ENCODE measurements at regions not wholly inside any gene's neighbourhood (a gene's known extent, or its start where the extent isn't known, plus 50 kb on each side); places are given as distances from the start of the nearest gene placed in this dataset.

DNA sequence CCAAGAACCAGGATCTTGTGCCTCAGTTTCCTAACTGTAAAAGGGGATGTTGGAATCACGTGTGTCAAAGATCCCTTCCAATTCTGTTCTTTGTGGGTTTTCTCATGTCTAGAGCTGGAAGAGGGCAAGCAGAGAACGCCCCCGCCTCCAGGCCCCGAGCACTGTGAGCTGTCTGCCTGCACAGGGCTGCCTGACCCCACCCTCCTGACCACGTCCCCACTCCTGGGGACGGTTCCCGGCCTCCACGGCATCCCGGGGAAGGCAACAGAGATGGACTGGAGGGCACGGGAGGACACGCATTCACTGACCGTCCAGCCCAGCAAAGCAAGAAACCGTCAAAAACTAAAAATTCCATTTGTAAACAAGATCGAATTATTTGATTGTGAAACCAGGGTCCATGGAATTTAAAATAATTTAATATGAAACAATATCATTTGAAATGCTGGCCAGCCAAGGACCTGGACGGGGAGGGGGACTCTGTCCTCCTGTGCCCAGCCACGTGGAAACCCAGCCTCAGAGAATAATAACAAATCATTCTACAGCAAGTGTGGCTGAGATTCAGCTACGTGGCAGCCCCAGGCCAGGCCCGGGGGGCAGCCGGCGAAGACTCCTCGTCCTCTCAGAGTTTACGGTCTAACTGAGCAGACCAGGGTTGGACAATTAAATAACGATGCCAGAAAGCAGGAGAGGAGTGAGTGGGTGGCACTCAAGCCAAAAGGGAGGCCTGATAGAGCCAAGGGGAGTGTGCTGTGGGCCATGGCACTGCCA lies 87.3 kb upstream of the DIO3 start:
- Mint-ChIP-seq H3K9me3 (peaks cover 0 to 8% (median 0%) of the 10 kb centered on the region in 7 donors), H3K4me1 (no peaks in the 10 kb centered on the region), H3K36me3 (no peaks in the 10 kb centered on the region), H3K27me3 (peaks cover 4 to 35% (median 13%) of the 10 kb centered on the region in 3 donors), H3K4me3 (no peak overlapping the region), H3K27ac (peak overlapping the region in 1 of 6 donors; percentile 37)
- ATAC-seq (ENCODE audit: low read depth in 2 of 2): no peak
- DNase-seq: no peak

DNA sequence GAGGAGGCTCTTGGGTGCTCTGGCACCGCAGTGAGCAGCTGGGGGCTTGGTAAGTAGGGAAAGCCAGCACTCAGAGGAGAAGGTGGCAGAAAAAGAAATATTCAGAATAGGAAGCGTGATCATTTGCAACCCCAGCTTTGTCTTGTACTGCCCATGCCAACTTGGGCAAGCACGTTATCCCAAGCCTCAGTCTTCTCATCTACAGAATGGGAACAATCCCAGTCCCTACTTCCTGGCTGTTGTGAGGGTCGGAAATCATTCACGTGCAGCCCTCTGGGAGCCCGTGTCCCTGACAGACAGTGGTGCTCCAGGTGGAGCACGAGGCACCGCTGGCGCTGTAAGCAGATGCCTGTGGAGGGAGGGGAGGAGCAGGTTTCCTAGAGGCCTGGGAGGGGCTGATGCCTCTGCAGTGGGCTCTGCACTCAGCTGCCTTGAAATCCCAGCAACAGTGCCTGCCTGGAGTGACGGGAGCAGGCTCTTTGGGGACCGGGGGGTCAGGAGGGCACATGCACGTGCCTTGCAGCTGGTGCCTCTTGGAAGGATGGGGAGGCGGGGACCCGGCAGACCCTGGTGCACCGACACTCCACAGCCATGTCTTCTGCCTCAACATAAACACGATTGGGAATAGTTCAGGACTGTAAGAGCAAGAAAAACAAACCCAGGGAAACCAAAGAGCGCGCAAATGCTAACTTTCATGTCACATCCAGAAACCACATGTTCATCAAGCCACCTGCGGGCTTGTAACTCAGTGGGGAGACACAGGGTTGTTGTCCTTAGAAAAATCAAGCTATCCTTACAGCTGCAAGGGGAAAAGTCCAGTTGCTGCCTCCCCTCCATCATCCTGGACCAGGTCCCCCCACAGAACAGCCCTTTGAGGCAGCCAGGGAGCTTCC lies 86.5 kb upstream of the DIO3 start:
- H3K27ac Mint-ChIP-seq: no peak overlapping the region
- H3K4me3 Mint-ChIP-seq: no peak overlapping the region
- DNase-seq: no peak
- H3K9me3 Mint-ChIP-seq: peaks cover 0 to 8% (median 0%) of the 10 kb centered on the region in 7 donors
- peaks cover 8 to 35% (median 13%) of the 10 kb centered on the region in 3 donors for H3K27me3 Mint-ChIP-seq
- no peaks in the 10 kb centered on the region for H3K4me1 Mint-ChIP-seq
- no peaks in the 10 kb centered on the region for H3K36me3 Mint-ChIP-seq
- no peak for ATAC-seq (ENCODE audit: low read depth in 2 of 2)

DNA sequence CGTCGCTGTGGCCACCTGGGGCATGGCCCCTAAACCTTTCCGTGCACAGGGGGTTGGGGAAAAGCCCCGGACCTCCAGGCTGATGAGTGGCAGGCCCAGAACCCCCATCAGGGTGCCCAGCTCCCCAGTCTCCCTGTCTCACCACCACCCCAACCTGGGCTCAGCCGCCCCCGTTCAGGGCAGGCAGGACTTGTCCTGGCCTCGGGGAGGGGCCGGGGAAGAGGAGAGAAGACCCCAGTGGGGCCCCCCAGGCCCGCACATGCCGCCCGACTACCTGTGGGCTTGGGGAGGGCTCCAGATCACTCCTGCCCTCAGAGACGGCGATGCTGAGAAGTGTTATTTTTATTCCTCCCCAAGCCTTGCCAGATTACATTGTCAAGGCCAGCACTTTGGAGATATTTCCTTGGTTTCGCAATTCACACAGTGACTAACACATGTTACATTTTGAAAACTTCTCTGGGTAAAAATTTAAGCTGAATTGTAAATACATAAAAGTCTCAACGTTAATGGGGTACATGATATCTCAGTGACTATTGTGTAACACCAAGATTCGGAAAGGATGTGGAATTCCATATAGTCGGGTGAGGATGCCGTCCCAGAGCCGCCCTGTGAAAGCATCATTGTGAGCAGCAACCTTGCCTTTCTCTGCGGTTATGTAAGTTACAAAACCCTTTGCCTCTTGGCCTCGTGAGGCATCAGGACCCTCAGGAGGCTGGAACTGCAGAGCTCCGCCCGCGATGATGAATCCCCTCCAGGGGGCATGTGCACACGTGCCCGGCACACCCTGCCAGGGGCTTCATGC lies 85.6 kb upstream of the DIO3 start:
- peaks cover 8 to 35% (median 15%) of the 10 kb centered on the region in 3 donors for H3K27me3 Mint-ChIP-seq
- no peak overlapping the region for H3K27ac Mint-ChIP-seq
- DNase-seq (no peak), ATAC-seq (ENCODE audit: low read depth in 2 of 2) (no peak)
- no peaks in the 10 kb centered on the region for H3K36me3 Mint-ChIP-seq
- no peak overlapping the region for H3K4me3 Mint-ChIP-seq
- no peaks in the 10 kb centered on the region for H3K4me1 Mint-ChIP-seq
- peaks cover 0 to 8% (median 0%) of the 10 kb centered on the region in 7 donors for H3K9me3 Mint-ChIP-seq

DNA sequence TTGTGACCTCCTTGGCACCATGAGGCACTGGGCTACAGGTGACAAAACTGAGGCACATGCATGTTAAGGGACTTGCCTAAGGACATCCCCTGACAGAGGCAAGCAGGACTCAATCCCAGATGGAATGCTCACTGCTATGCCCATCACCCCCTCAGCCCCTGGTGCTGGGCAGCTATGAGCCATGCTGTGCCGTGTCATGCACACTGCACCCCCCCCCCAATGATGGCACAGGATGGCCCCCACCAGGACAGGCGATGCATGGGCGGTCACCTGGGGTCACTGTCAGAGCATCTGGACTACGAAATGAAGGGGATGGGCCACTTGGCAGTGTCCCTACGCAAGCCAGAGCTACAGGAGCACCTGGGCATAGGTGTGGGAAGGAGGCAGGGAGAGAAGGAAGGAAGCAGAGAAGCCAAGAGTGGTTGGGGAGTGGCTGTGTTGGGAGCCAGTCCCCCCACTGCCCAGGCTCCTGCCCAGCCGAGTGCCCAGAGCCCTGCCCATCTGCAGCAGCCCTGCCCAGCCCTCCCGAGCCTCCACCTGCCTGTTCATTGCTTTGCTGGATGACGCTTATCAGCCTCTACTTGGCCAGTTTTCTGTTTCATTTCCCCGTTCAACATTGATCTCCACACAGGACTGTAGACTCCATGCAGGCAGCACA lies 84.9 kb upstream of the DIO3 start:
- Mint-ChIP-seq H3K36me3 (no peaks in the 10 kb centered on the region), H3K27me3 (peaks cover 5 to 33% (median 23%) of the 10 kb centered on the region in 3 donors), H3K27ac (no peak overlapping the region), H3K4me1 (no peaks in the 10 kb centered on the region), H3K9me3 (peaks cover 0 to 13% (median 2%) of the 10 kb centered on the region in 7 donors), H3K4me3 (no peak overlapping the region)
- DNase-seq (no peak), ATAC-seq (ENCODE audit: low read depth in 2 of 2) (no peak)

DNA sequence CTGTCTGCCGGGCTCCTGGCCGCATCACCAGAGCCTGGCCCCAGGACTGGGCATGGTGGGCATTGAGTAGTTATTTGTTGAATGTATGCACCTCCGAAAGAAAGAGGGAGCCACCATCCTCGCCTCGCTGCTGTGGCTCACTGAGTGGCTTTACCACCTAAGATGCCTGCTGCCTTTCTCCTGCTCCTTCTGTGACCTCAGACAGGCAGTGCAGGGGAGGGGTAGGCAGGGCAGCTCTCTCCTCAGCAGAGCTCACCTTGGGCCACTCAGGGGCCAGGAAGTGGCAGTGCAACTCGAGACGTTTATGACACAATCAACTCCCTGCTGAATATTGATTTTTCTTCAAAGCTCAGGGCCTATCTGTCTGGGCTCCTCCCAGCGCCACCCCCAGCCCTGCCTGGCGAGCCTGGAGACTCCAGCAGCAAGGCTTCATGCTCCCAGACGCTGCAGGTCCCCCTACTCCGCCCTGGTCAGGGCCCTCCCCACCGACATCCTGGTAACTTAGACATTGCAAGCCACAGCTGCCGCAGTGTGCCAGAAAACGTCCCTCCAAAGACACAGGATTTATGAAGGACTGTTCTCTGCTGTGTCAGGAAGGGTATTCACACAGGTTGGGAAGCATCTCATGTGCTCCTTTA lies 84.3 kb upstream of the DIO3 start:
- Mint-ChIP-seq H3K4me1 (no peaks in the 10 kb centered on the region), H3K27ac (no peak overlapping the region), H3K9me3 (peaks cover 0 to 15% (median 5%) of the 10 kb centered on the region in 7 donors), H3K36me3 (no peaks in the 10 kb centered on the region), H3K27me3 (peaks cover 4 to 30% (median 25%) of the 10 kb centered on the region in 3 donors), H3K4me3 (no peak overlapping the region)
- ATAC-seq (ENCODE audit: low read depth in 2 of 2): no peak
- no peak for DNase-seq

DNA sequence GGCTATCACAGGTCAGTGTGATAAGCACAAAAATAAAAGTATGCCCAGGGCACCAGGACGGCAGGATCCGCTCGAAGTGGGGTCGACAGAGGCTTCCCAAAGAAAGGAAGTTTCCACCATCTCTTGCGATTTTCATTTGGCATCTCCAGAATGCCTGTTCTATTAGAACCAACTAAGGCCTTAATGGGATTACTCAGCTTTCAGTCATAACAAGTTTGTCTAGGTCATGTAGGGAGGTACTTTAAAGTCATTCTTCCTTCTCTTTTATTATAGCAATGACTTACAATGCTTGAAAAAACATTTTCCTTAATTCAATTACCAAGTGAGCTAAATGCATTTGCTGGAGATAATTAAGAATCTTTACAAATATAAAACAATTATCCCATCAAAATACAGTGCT lies 83.6 kb upstream of the DIO3 start:
- Mint-ChIP-seq H3K9me3 (peaks cover 0 to 20% (median 7%) of the 10 kb centered on the region in 7 donors), H3K27ac (no peak overlapping the region), H3K27me3 (peaks cover 4 to 33% (median 25%) of the 10 kb centered on the region in 3 donors), H3K36me3 (no peaks in the 10 kb centered on the region), H3K4me3 (no peak overlapping the region), H3K4me1 (no peaks in the 10 kb centered on the region)
- no peak for DNase-seq
- ATAC-seq (ENCODE audit: low read depth in 2 of 2): no peak

DNA sequence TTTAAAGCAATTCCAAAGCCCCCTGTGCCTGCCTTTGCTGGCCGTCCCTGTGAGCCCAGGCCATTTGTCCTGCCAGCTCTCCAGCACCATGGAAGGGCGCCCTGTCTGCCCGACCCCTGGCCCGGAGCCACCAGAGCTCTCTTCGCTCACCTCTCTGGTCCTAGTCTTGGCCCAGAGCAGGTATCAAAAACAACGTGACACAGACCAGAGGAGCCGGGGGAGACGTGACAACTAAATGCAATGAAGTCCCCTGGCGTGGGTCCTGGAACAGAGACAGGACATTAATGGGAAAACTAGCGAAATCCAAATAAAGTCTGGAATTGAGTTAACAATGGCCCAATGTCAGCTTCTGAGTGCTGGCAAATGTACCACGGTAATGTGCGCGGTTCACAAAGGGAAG lies 83.2 kb upstream of the DIO3 start:
- Mint-ChIP-seq H3K4me1 (no peaks in the 10 kb centered on the region), H3K9me3 (peaks cover 0 to 21% (median 5%) of the 10 kb centered on the region in 7 donors), H3K36me3 (no peaks in the 10 kb centered on the region), H3K27ac (no peak overlapping the region), H3K4me3 (no peak overlapping the region), H3K27me3 (peaks cover 4 to 33% (median 25%) of the 10 kb centered on the region in 3 donors)
- ATAC-seq (ENCODE audit: low read depth in 2 of 2) (no peak), DNase-seq (no peak)

DNA sequence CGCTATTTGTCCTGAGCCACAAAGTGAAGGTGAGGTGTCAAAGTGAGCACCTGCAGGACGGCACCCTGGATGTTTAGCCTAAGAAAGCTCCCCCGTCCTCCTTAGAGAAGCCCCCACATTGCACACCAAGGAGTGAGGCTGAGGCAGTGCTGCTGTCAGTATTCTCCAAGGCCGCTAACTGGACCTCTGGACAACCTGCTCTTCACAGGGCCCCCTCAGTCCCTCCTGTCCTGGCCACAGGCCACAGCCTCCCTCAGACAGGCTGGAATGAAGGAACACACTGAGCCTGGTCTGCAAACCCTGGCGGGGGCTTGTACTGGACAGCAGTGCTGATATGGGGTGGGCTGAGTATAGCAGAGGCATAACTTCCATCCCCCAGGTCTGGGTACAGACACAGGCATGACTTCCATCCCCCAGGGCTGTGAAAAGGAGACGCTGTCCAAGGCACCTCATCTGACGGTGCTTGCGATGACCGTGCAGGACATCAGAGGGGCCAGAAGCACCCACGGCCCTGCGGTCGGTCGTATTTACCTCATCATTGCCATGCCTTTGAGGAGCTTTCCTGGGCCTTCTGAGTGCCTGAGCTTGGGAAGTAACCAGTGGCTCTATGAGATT lies 82.4 kb upstream of the DIO3 start:
- Mint-ChIP-seq H3K36me3 (peaks cover 0 to 2% of the 10 kb centered on the region in 2 donors), H3K4me3 (no peak overlapping the region), H3K27me3 (peaks cover 4 to 27% (median 25%) of the 10 kb centered on the region in 3 donors), H3K27ac (no peak overlapping the region), H3K9me3 (peaks cover 2 to 25% (median 12%) of the 10 kb centered on the region in 7 donors), H3K4me1 (no peaks in the 10 kb centered on the region)
- DNase-seq (no peak), ATAC-seq (ENCODE audit: low read depth in 2 of 2) (no peak)

DNA sequence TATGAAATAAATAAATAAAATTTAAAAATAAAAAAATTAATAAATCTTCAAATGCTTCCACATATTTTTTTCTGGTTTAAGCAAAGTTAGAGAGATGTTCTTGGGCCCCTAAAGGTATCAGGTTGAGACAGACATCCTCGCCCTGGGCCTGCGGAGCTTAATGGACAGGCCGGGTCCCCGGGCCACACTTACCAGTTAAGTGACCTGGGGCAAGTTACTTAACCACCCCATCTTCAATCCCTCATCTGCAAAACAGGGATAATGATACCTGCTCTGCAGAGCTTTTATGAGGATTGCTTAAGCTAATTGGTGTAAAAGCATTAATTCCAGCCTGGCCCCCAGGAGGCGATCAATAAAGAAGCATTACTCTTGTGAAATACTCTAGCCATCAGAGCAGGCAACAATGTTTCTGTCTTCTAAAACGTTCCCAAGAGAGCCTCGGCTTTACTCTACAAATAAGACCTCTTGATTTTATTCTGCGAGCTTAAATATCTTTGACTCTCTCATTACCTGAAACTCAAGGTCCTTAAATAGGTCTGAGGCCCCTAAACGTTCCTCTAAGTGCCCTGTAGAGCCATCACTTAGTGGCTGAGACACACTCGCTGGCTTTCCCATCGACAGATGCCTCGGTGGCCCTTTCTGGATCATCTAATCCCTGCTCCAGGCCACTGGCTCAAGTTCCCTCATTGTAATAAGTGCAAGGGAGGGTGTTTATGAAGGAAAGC lies 81.1 kb upstream of the DIO3 start:
- Mint-ChIP-seq H3K4me1 (no peaks in the 10 kb centered on the region), H3K9me3 (peaks cover 7 to 31% (median 17%) of the 10 kb centered on the region in 7 donors), H3K36me3 (peaks cover 0 to 9% of the 10 kb centered on the region in 2 donors), H3K27ac (no peak overlapping the region), H3K27me3 (peaks cover 4 to 28% (median 25%) of the 10 kb centered on the region in 3 donors), H3K4me3 (no peak overlapping the region)
- ATAC-seq (ENCODE audit: low read depth in 2 of 2) (no peak), DNase-seq (no peak)

DNA sequence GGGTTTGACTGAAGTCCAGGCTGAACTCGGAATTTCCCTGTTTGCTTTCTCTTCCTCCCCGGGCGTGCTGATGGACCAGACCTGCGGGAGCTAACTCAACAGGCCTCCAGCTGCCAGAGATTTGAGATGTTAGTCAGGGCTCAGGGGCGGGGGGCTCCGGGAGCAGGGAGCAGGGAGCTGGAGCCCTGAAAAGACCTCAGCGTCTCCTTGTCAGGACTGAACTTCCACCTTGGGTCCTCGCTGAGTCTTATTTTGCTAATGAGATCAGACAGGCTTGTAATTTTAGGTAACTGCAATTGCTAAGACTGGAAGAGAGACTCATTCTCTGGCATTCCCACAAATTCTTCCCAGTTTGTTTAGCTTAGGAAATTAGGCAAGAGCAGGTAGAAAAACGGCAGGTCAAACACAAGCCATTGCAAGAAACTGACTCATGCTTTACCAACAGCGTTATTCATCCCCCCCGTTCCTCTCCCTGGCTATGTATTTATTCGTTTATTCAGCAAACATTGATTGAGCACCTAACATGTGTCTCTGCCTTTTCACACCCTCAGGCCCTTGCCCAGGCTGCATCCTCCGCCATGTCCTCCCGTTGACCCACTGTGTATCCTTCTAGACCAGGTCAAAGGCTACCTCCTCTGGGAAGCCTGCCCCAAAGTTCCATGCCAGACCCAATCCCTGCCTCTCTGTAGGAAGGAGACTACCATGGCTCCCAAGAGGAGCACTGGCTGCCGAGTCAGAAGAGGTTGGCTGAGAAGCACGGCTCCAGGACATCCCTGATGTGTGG lies 80.4 kb upstream of the DIO3 start:
- Mint-ChIP-seq H3K27me3 (peaks cover 4 to 32% (median 24%) of the 10 kb centered on the region in 3 donors), H3K9me3 (peaks cover 11 to 38% (median 22%) of the 10 kb centered on the region in 7 donors), H3K27ac (no peak overlapping the region), H3K4me3 (no peak overlapping the region), H3K4me1 (no peaks in the 10 kb centered on the region), H3K36me3 (peaks cover 0 to 9% of the 10 kb centered on the region in 2 donors)
- no peak for ATAC-seq (ENCODE audit: low read depth in 2 of 2)
- DNase-seq: no peak

DNA sequence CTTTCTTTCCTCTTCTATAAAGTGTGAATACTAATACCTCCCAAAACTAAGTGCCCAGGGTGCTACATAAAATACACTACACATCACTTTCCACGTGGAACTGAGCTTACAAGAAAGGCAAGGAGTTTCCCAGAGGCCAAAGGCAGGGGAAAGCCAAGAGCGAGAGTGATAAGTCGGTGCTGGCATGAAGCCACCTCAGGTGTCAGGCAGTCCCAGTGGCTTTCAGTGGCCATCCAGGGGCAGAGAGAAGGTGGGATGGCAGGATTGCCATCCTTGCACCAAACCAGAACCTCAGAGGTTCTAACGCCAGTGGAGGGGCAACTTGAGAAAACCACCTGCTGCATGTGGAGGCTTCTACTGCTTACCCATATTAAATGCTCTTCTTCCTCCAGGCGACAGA lies 79.7 kb upstream of the DIO3 start:
- ATAC-seq (ENCODE audit: low read depth in 2 of 2) (no peak), DNase-seq (no peak)
- Mint-ChIP-seq H3K27me3 (peaks cover 4 to 27% (median 18%) of the 10 kb centered on the region in 3 donors), H3K27ac (no peak overlapping the region), H3K36me3 (peaks cover 1 to 9% of the 10 kb centered on the region in 2 donors), H3K9me3 (peaks cover 12 to 42% (median 24%) of the 10 kb centered on the region in 7 donors), H3K4me1 (no peaks in the 10 kb centered on the region), H3K4me3 (no peak overlapping the region)

Measured in naive B cell (primary cell).